Stomach smooth muscle (tissue), 2 donors: ENCODE measurements at regions not wholly inside any gene's neighbourhood (a gene's known extent, or its start where the extent isn't known, plus 50 kb on each side); places are given as distances from the start of the nearest gene placed in this dataset.

Source experiments
- H3K27ac ChIP-seq: one replicate; pipeline ENCODE4 v1.7.0; 2013; ENCODE audit warnings: mild to moderate bottlenecking, low read length, inconsistent platforms
- H3K27me3 ChIP-seq, 2 donors: one replicate each; pipeline ENCODE4 v1.7.0; 2013; ENCODE audit warnings: low read length in 2 of 2; ENCODE audit not compliant: insufficient read depth in 2 of 2, control insufficient read depth in 1 of 2
- H3K36me3 ChIP-seq, 2 donors: one replicate each; pipeline ENCODE4 v1.7.0; 2013; ENCODE audit warnings: low read length in 2 of 2; ENCODE audit not compliant: control insufficient read depth in 2 of 2, insufficient read depth in 2 of 2
- H3K4me1 ChIP-seq: one replicate; pipeline ENCODE4 v1.7.0; 2013; ENCODE audit warnings: low read length; ENCODE audit not compliant: control insufficient read depth, insufficient read depth
- H3K4me3 ChIP-seq, 2 donors: one replicate each; pipeline ENCODE4 v1.7.0; 2013; ENCODE audit warnings: low read length in 2 of 2
- H3K9ac ChIP-seq, 2 donors: one replicate each; pipeline ENCODE4 v1.7.0; 2013; ENCODE audit warnings: low read length in 2 of 2, mild to moderate bottlenecking in 1 of 2
- H3K9me3 ChIP-seq, 2 donors: one replicate each; pipeline ENCODE4 v1.7.0; 2013; ENCODE audit warnings: low read length in 2 of 2; ENCODE audit not compliant: control insufficient read depth in 2 of 2
- donor health status: healthy.
- donor health status: Pancreatic carcinoma.

- Histone ChIP-seq H3K27me3 (no peaks in the 10 kb centered on the region), H3K4me3 (no peak overlapping the region), H3K9me3 (no peaks in the 10 kb centered on the region), H3K36me3 (no peaks in the 10 kb centered on the region), H3K4me1 (peaks cover 47% of the 10 kb centered on the region), H3K27ac (no peak overlapping the region), H3K9ac (no peak overlapping the region)
Measured at GRCh38 chr3:194282436-194283122, 68.5 kb downstream of the CPN2 start.

GRCh38 chr3:194283221-194284006, 67.7 kb downstream of the CPN2 start:
- H3K4me3 ChIP-seq, result no peak overlapping the region

GRCh38 chr3:194284351-194284750, 66.8 kb downstream of the CPN2 start:
- Histone ChIP-seq H3K36me3 (no peaks in the 10 kb centered on the region), H3K9me3 (no peaks in the 10 kb centered on the region), H3K27ac (no peak overlapping the region), H3K27me3 (no peaks in the 10 kb centered on the region), H3K9ac (no peak overlapping the region), H3K4me3 (no peak overlapping the region), H3K4me1 (peaks cover 30% of the 10 kb centered on the region)

More at GRCh38 chr3:194283221-194284006, 67.7 kb downstream of the CPN2 start:
- H3K4me1 ChIP-seq, result peaks cover 39% of the 10 kb centered on the region
- no peaks in the 10 kb centered on the region for H3K27me3 ChIP-seq
- no peak overlapping the region for H3K27ac ChIP-seq
- no peaks in the 10 kb centered on the region for H3K36me3 ChIP-seq
- no peaks in the 10 kb centered on the region for H3K9me3 ChIP-seq
- H3K9ac ChIP-seq, result no peak overlapping the region

DNA sequence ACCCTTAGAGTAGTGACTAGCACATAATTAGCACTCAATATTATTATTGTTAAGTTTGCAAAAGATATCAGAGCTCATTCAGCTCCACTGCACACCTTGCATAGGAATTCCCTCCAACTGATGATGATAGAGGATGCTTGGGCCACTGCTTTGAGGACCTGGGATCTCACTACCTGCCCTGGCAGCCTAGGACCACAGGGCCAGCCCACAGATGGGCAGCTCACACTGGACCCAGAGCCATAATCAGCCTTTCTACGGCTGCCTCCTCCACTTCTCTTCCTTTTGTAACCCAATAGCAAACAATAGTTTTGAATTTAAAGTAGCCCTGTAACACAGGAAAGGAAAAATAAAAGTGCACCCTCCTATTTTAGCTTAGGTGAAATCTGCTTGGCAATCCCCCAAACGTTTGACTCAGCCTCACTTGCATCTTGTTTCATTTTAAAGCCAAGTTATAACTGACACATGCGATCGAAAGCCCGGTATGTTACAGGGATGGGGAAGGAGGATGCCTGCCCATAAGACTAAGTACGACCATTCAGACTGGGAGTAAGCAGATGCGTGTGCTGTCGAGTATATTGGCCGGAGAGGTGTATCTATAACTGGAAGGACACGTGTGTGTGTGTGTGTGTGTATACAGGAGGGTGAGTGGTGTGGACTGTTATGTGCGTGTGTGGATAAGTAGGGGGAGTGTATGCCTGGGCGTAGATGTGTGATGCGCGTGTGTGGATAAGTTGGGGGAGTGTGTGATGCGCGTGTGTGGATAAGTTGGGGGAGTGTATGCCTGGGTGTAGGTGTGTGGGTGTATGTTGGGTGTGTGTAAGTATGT, 65.9 kb downstream of the CPN2 start:
- H3K27me3 ChIP-seq, result no peaks in the 10 kb centered on the region
- no peaks in the 10 kb centered on the region for H3K36me3 ChIP-seq
- H3K9me3 ChIP-seq, result no peaks in the 10 kb centered on the region
- H3K4me1 ChIP-seq, result peaks cover 23% of the 10 kb centered on the region
- no peak overlapping the region for H3K9ac ChIP-seq
- no peak overlapping the region for H3K27ac ChIP-seq
- H3K4me3 ChIP-seq, result no peak overlapping the region

DNA sequence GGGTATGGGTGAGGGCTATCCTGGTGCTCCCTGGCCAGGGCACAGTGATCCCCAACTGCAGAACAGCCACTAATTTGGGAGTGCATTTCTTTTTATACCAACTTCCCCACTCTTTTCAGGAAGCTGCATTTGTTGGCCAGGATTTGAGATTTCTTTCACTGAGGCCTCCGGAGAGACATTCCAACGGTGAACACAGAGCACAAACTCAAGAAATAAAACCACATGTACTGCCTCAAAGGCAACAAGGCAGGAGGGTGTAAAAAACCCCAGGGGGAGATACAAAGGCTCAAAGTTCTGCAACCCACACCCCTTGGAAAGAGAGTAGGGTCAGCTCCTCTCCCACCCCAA, 65.3 kb downstream of the CPN2 start:
- no peak overlapping the region for H3K4me3 ChIP-seq
- H3K27ac ChIP-seq, result no peak overlapping the region
- no peak overlapping the region for H3K9ac ChIP-seq
- H3K9me3 ChIP-seq, result no peaks in the 10 kb centered on the region
- no peaks in the 10 kb centered on the region for H3K27me3 ChIP-seq
- peaks cover 23% of the 10 kb centered on the region for H3K4me1 ChIP-seq
- H3K36me3 ChIP-seq, result no peaks in the 10 kb centered on the region

GRCh38 chr3:194286375-194287146, 64.6 kb downstream of the CPN2 start:
- H3K4me3 ChIP-seq, result no peak overlapping the region
- no peak overlapping the region for H3K9ac ChIP-seq
- H3K9me3 ChIP-seq, result no peaks in the 10 kb centered on the region

GRCh38 chr3:194287374-194287773, 63.8 kb downstream of the CPN2 start:
- Histone ChIP-seq H3K36me3 (no peaks in the 10 kb centered on the region), H3K27me3 (no peaks in the 10 kb centered on the region), H3K9me3 (no peaks in the 10 kb centered on the region), H3K27ac (no peak overlapping the region), H3K4me3 (no peak overlapping the region), H3K4me1 (peaks cover 20% of the 10 kb centered on the region), H3K9ac (no peak overlapping the region)

More at GRCh38 chr3:194286375-194287146, 64.6 kb downstream of the CPN2 start:
- no peaks in the 10 kb centered on the region for H3K36me3 ChIP-seq
- no peak overlapping the region for H3K27ac ChIP-seq
- no peaks in the 10 kb centered on the region for H3K27me3 ChIP-seq
- peaks cover 23% of the 10 kb centered on the region for H3K4me1 ChIP-seq

GRCh38 chr3:194287977-194288706, 63.0 kb downstream of the CPN2 start:
- Histone ChIP-seq H3K4me1 (peaks cover 14% of the 10 kb centered on the region), H3K9me3 (no peaks in the 10 kb centered on the region), H3K27me3 (no peaks in the 10 kb centered on the region), H3K27ac (no peak overlapping the region), H3K4me3 (no peak overlapping the region), H3K36me3 (no peaks in the 10 kb centered on the region), H3K9ac (no peak overlapping the region)
